SK-N-MC (cell line): ENCODE measurements at regions not wholly inside any gene's neighbourhood (a gene's known extent, or its start where the extent isn't known, plus 50 kb on each side); places are given as distances from the start of the nearest gene placed in this dataset.

Experiments used
- EZH2 ChIP-seq: fragments of 200-600 bp; sonication (generic); IDR thresholded peaks from one replicate; pipeline ENCODE4 v1.6.1; 2017; ENCODE audit warnings: antibody characterized with exemption
- POLR2AphosphoS5 ChIP-seq: IDR thresholded peaks from 2 replicates; pipeline ENCODE4 v1.6.1; 2012; ENCODE audit warnings: mild to moderate bottlenecking, low read depth, low read length, borderline replicate concordance

DNA sequence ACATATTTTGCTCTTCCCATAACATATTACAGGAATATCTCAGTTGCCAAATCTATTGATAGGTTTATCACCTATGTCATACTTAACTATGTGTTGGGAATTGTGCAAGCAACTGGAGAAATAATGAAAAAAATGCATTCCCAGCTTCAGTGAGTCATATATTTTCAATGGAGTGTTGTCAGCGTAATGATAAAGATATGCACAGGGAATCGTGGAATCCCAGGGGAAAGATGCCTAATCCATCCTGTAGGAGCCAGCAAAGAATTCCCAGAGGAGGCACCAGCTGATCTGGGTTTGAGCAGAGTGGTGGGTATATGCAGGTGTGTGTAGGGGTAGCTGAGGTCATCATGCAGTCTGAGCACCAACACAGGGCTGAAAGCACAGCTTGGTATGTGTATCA, 213.3 kb upstream of the DAB1 start:
- no peak for TF ChIP-seq EZH2
- no peak for TF ChIP-seq POLR2AphosphoS5
